GM08714 (cell line): ENCODE measurements at regions not wholly inside any gene's neighbourhood (a gene's known extent, or its start where the extent isn't known, plus 50 kb on each side); places are given as distances from the start of the nearest gene placed in this dataset.

Source experiments
- H3K4me3 ChIP-seq: fragments of 200-500 bp; sonication (Bioruptor generic); 2 replicates; pipeline ENCODE4 v1.5.1; 2014; ENCODE audit warnings: mild to moderate bottlenecking, low read length, inconsistent platforms
- ZNF274 ChIP-seq: IDR thresholded peaks from 2 replicates; pipeline ENCODE4 v1.6.1; 2012; ENCODE audit warnings: mild to moderate bottlenecking, low read depth, low read length

DNA sequence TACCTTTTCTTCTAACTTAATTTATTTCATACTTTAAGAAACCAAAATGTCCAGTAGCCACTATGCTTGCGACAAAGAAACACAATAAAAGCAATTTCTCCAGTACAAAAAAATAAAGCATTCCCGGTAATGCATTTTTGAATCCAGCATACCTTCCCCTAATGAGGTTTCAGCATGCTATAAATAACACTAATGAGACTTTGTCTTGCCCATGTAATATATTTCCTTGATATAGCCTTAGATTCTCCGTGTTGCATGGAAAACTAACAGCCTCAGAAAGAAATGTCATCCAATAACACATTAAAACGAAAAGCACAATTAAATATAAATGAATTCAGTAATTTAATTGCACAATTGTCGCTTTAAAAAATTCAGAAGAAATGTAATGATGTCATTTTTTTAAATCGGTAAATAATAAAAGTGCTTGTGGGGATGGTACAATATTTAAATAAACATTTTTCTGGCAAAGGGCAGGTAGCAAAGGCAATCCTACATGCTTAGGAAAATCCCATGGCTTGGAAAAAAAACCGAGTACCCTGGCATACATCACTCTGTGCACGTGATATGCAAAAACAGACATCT, 225.2 kb upstream of the PPARGC1A start:
- TF ChIP-seq ZNF274, result no peak
- no peak overlapping the region for H3K4me3 ChIP-seq

GRCh38 chr4:24114444-24114843, 224.6 kb upstream of the PPARGC1A start:
- no peak for TF ChIP-seq ZNF274

GRCh38 chr4:24112466-24112865, 222.6 kb upstream of the PPARGC1A start:
- TF ChIP-seq ZNF274, result no peak
- no peak overlapping the region for H3K4me3 ChIP-seq

More at GRCh38 chr4:24114444-24114843, 224.6 kb upstream of the PPARGC1A start:
- H3K4me3 ChIP-seq, result no peak overlapping the region

GRCh38 chr4:24108567-24108966, 218.7 kb upstream of the PPARGC1A start:
- H3K4me3 ChIP-seq, result no peak overlapping the region
- no peak for TF ChIP-seq ZNF274

DNA sequence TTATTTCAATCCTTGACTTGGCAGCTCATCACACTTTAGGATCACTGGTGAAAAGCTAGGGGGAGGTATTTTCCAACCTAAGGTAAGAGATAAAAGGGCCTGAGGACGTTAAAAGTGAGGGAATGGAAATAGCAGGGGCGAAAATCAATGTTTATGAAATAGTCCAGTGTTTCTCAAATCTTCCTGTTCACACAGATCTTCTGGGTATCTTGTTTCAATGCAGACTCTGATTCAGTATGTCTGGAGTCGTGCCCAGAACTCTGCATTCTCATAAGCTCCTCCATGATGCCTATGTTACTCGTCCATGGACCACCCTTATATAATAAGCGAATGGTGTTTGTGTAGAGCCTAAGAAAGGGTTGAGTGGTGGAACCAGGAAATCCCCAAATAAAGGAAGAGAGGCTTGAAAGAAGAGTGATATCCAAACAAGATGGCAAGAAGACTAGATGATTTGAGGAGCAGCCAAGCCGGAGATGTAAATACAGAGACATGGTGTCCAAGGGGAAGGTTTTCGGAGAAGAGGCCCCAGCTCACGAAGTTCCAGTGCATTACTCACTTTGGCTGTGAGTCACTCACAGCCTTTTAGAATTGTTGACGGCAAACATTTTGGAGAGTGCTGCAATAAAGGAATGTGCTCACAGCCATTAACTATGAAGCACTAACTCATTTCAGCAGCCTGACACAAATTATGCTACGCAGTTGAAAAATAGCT, 215.6 kb upstream of the PPARGC1A start:
- H3K4me3 ChIP-seq, result no peak overlapping the region
- TF ChIP-seq ZNF274, result no peak

GRCh38 chr4:24104158-24104565, 214.3 kb upstream of the PPARGC1A start:
- H3K4me3 ChIP-seq, result no peak overlapping the region

GRCh38 chr4:24103434-24104157, 213.7 kb upstream of the PPARGC1A start:
- no peak for TF ChIP-seq ZNF274
- no peak overlapping the region for H3K4me3 ChIP-seq

More at GRCh38 chr4:24104158-24104565, 214.3 kb upstream of the PPARGC1A start:
- TF ChIP-seq ZNF274, result no peak

DNA sequence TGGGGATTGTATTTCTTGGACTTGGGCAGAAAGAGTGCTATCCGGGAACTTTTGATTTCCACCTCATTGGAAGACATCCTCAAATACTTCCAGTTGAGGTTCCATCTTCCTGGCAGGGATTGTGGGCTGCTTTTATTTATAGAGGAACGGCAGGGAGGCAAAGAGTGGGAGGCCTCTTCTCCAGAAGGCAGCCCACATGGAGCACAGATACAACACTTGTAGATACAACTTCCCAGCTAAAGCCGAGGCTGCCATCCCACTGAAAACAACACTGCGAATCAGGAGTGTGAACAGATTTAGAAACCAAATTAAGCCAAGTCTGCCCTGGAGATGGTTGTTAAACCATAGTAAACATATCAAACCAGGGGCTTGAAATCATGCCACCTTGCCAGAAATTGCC, 212.8 kb upstream of the PPARGC1A start:
- no peak for TF ChIP-seq ZNF274
- H3K4me3 ChIP-seq, result no peak overlapping the region

GRCh38 chr4:24096603-24097002, 206.8 kb upstream of the PPARGC1A start:
- no peak for TF ChIP-seq ZNF274

DNA sequence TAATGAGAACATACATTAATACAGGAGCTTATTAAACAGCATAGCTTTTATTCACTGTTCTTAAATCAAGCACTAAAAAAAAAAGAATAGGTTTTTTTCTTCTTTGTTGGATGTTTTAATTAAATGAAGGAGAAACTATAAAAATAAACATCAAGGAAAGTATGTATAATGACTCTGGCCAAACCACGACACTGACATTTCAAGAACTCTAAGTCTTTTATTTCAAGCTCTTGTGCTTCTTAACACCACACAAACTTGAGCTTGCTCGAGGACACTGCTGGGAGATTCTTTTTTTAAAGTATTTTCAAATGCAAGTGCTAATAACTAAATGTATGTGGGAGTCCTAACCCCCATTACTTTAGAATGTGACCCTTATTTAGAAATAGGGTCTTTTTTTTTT, 204.9 kb upstream of the PPARGC1A start:
- no peak for TF ChIP-seq ZNF274
- H3K4me3 ChIP-seq, result no peak overlapping the region

More at GRCh38 chr4:24096603-24097002, 206.8 kb upstream of the PPARGC1A start:
- H3K4me3 ChIP-seq, result no peak overlapping the region

DNA sequence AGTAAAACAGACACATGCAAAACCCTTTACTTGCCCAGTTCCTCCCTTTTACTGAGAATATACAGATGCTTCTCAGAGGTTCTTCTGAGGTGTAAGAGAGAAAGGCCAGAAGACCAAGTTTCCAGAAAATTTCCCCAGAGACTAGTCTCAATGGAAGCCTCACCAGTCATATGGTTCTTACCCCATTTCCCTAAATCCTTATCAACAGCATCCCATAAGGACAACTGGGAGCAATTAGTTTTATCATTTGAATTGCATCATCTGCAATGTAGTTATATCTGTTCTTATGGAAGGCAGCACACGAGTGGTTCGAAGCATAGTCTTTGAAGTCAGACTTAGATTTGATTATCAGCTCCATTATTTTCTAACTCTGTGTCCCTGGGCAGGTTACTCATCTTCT, 203.6 kb upstream of the PPARGC1A start:
- no peak overlapping the region for H3K4me3 ChIP-seq
- TF ChIP-seq ZNF274, result no peak

- TF ChIP-seq ZNF274, result no peak
- no peak overlapping the region for H3K4me3 ChIP-seq
Measured at GRCh38 chr4:24091639-24092233, 201.9 kb upstream of the PPARGC1A start.

- TF ChIP-seq ZNF274, result no peak
- H3K4me3 ChIP-seq, result no peak overlapping the region
Measured at GRCh38 chr4:24089851-24090534, 200.1 kb upstream of the PPARGC1A start.

GRCh38 chr4:24080871-24081270, 191.0 kb upstream of the PPARGC1A start:
- H3K4me3 ChIP-seq, result no peak overlapping the region

More at GRCh38 chr4:24080871-24081270, 191.0 kb upstream of the PPARGC1A start:
- no peak for TF ChIP-seq ZNF274
